ENCODE measurements at regions not wholly inside any gene's neighbourhood (a gene's known extent, or its start where the extent isn't known, plus 50 kb on each side); places are given as distances from the start of the nearest gene placed in this dataset.

GRCh38 chr3:178043084-178043483, 493.2 kb upstream of the KCNMB2 start:
- TF ChIP-seq, protein P1, sequence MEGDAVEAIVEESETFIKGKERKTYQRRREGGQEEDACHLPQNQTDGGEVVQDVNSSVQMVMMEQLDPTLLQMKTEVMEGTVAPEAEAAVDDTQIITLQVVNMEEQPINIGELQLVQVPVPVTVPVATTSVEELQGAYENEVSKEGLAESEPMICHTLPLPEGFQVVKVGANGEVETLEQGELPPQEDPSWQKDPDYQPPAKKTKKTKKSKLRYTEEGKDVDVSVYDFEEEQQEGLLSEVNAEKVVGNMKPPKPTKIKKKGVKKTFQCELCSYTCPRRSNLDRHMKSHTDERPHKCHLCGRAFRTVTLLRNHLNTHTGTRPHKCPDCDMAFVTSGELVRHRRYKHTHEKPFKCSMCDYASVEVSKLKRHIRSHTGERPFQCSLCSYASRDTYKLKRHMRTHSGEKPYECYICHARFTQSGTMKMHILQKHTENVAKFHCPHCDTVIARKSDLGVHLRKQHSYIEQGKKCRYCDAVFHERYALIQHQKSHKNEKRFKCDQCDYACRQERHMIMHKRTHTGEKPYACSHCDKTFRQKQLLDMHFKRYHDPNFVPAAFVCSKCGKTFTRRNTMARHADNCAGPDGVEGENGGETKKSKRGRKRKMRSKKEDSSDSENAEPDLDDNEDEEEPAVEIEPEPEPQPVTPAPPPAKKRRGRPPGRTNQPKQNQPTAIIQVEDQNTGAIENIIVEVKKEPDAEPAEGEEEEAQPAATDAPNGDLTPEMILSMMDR (IDR thresholded peaks at IDR 0.05): no peak
- no peak for TF ChIP-seq POLR2A (IDR thresholded peaks at IDR 0.05)

All from thyroid gland (tissue), 4 donors.